ENCODE measurements at regions not wholly inside any gene's neighbourhood (a gene's known extent, or its start where the extent isn't known, plus 50 kb on each side); places are given as distances from the start of the nearest gene placed in this dataset.

GRCh38 chr11:104665641-104666040, 232.6 kb downstream of the CASP12 start:
- CTCF ChIA-PET, result interaction anchor here (0.7 kb wide), 1 partner anchor 107 kb away, joined by 5 read pairs; no protein-coding TSS in a partner anchor
- Histone ChIP-seq H2AK9ac (replicated peaks; ENCODE audit: low read depth, low read length, poor library complexity) (no peak overlapping the region), H3K36me3 (ENCODE audit: control insufficient read depth, insufficient read depth, low read length) (no peaks in the 10 kb centered on the region), H3K4ac (ENCODE audit: low read depth, low read length) (no peak overlapping the region), H3K9me3 (ENCODE audit: control insufficient read depth, insufficient read depth, low read length) (no peaks in the 10 kb centered on the region), H3K23ac (ENCODE audit: low read depth, low read length) (no peak overlapping the region), H2BK15ac (ENCODE audit: low read depth, low read length) (no peak overlapping the region), H4K20me1 (ENCODE audit: insufficient read depth, low read length) (no peaks in the 10 kb centered on the region), H2BK120ac (ENCODE audit: low read depth, low read length) (no peak overlapping the region), H3K56ac (ENCODE audit: extremely low read depth, insufficient read depth, low read length) (no peak overlapping the region), H2AK5ac (ENCODE audit: low read depth, low read length) (no peak overlapping the region), H2BK20ac (ENCODE audit: low read depth, low read length) (no peak overlapping the region), H4K5ac (ENCODE audit: low read depth, low read length) (no peak overlapping the region), H2BK5ac (ENCODE audit: low read depth, low read length, poor library complexity, severe bottlenecking) (no peak overlapping the region), H3K9me1 (ENCODE audit: insufficient read depth, low read length) (no peaks in the 10 kb centered on the region), H3K27ac (ENCODE audit: insufficient read depth, low read length) (no peak overlapping the region), H3K4me3 (ENCODE audit: insufficient read depth, low read depth, low read length) (no peak overlapping the region), H2AFZ (replicated peaks; ENCODE audit: low read length, poor library complexity) (no peak overlapping the region), H3K27me3 (ENCODE audit: control insufficient read depth, insufficient read depth, low read length) (no peaks in the 10 kb centered on the region), H4K8ac (ENCODE audit: low read depth in 2 of 2, low read length in 2 of 2) (no peak overlapping the region), H3K14ac (replicated peaks; ENCODE audit: low read depth, low read length) (no peak overlapping the region), H3K9ac (ENCODE audit: low read depth, low read length) (no peak overlapping the region), H3K4me1 (ENCODE audit: control insufficient read depth, insufficient read depth, low read length) (peaks cover 4% of the 10 kb centered on the region; the same call in 1 of the 2 replicates), H3K18ac (ENCODE audit: low read depth, low read length) (no peak overlapping the region), H3K4me2 (ENCODE audit: low read depth, low read length) (peak overlapping the region; percentile 17; the same call in 1 of the 2 replicates), H4K91ac (ENCODE audit: insufficient read depth, low read depth, low read length) (no peak overlapping the region), H3K79me1 (ENCODE audit: low read depth in 1 of 2, low read length in 2 of 2) (no peaks in the 10 kb centered on the region)
- peak; percentile 80 for DNase-seq
- no CpG with 5 or more reads among the region's 3 CpGs for WGBS, 2 experiments (ENCODE audit: extremely low coverage in 2 of 2, insufficient read length in 1 of 2)
- peak; percentile 64 for ATAC-seq (ENCODE audit: low read depth)
- intact Hi-C loops (cut with micrococcal nuclease), result no loop called here
- POLR2A ChIA-PET (ENCODE audit: unreplicated experiment), result no interaction called here
- BruUV-seq (replicated peaks), result no TSS peak
- TF ChIP-seq CTCF (conservative IDR thresholded peaks at IDR 0.05; ENCODE audit: low read depth, low read length), result no peak
- TF ChIP-seq BHLHE40 (IDR thresholded peaks at IDR 0.05; ENCODE audit: low read depth, low read length), result no peak
- peak; percentile 83 for TF ChIP-seq CEBPB (IDR thresholded peaks at IDR 0.05; ENCODE audit: low read depth, low read length)
- TF ChIP-seq MAFK (IDR thresholded peaks at IDR 0.05; ENCODE audit: low read depth, low read length), result no peak
- TF ChIP-seq SMC3 (IDR thresholded peaks at IDR 0.05; ENCODE audit: low read depth, low read length), result no peak
- TF ChIP-seq NFE2L2 (IDR thresholded peaks at IDR 0.05; ENCODE audit: low read depth, low read length), result no peak
- no peak for TF ChIP-seq FOS (IDR thresholded peaks at IDR 0.05; ENCODE audit: low read depth, low read length)
- TF ChIP-seq RAD21 (IDR thresholded peaks at IDR 0.05; ENCODE audit: low read length), result no peak
- no peak for TF ChIP-seq CHD1 (IDR thresholded peaks at IDR 0.05; ENCODE audit: low read depth, low read length)
- in situ Hi-C loops (cut with MboI; ENCODE audit: low sequenced_read_pairs), result no loop called here
- dilution Hi-C loops (cut with HindIII; ENCODE audit: low sequenced_read_pairs, unreplicated experiment), result no loop called here

All from IMR-90 (cell line).